IPS DF 6.9 (cell line): ENCODE measurements at regions not wholly inside any gene's neighbourhood (a gene's known extent, or its start where the extent isn't known, plus 50 kb on each side); places are given as distances from the start of the nearest gene placed in this dataset.

Experiments used
- DNase-seq: peaks from one replicate; pipeline ENCODE4 v3.0.0-alpha.2; 2013; ENCODE audit warnings: low read depth, low spot score
- H3K27ac ChIP-seq: one replicate; pipeline ENCODE4 v1.5.1; 2013; ENCODE audit warnings: low read length, control low read depth
- H3K27me3 ChIP-seq: 2 replicates; pipeline ENCODE4 v1.6.1; 2013; ENCODE audit warnings: mild to moderate bottlenecking, low read length; ENCODE audit not compliant: control insufficient read depth, insufficient read depth
- H3K36me3 ChIP-seq: 2 replicates; pipeline ENCODE4 v1.6.1; 2013; ENCODE audit warnings: low read length; ENCODE audit not compliant: control insufficient read depth, insufficient read depth
- H3K4me1 ChIP-seq: 2 replicates; pipeline ENCODE4 v1.6.1; 2013; ENCODE audit warnings: low read length; ENCODE audit not compliant: control insufficient read depth, insufficient read depth
- H3K4me3 ChIP-seq: 2 replicates; pipeline ENCODE4 v1.5.1; 2013; ENCODE audit warnings: mild to moderate bottlenecking, low read length
- H3K9me3 ChIP-seq: 2 replicates; pipeline ENCODE4 v1.6.1; 2013; ENCODE audit warnings: low read length, inconsistent platforms; ENCODE audit not compliant: control insufficient read depth, insufficient read depth
- WGBS: extraction: QIAGEN DNeasy Blood & Tissue Kit; methylation state at CpG from one replicate; pipeline ENCODE4 v1.1.7; 2013; ENCODE audit warnings: mixed read lengths, missing lambda C conversion rate; ENCODE audit not compliant: insufficient read length, insufficient coverage; 5-methylcytosine and 5-hydroxymethylcytosine counted together

GRCh38 chrX:25154168-25154567 is 138.4 kb upstream of the ARX start:
- WGBS = no CpG with 5 or more reads among the region's 3 CpGs
- Histone ChIP-seq H3K9me3 (no peaks in the 10 kb centered on the region), H3K36me3 (no peaks in the 10 kb centered on the region), H3K4me3 (no peak overlapping the region), H3K27ac (no peak overlapping the region), H3K27me3 (no peaks in the 10 kb centered on the region), H3K4me1 (no peaks in the 10 kb centered on the region)
- DNase-seq = no peak

- WGBS = no CpG with 5 or more reads among the region's 2 CpGs
- no peaks in the 10 kb centered on the region for H3K4me1 ChIP-seq
- DNase-seq = no peak
Observed at GRCh38 chrX:25151749-25152148, 136.0 kb upstream of the ARX start.

GRCh38 chrX:25144043-25144940 is 128.5 kb upstream of the ARX start:
- Histone ChIP-seq H3K27ac (no peak overlapping the region), H3K36me3 (no peaks in the 10 kb centered on the region), H3K4me1 (no peaks in the 10 kb centered on the region; the same call in 1 of the 2 replicates), H3K9me3 (no peaks in the 10 kb centered on the region), H3K4me3 (no peak overlapping the region), H3K27me3 (no peaks in the 10 kb centered on the region)
- no peak for DNase-seq
- no CpG with 5 or more reads among the region's 19 CpGs for WGBS

More at GRCh38 chrX:25151749-25152148, 136.0 kb upstream of the ARX start:
- Histone ChIP-seq H3K9me3 (no peaks in the 10 kb centered on the region), H3K36me3 (no peaks in the 10 kb centered on the region), H3K27ac (no peak overlapping the region), H3K27me3 (no peaks in the 10 kb centered on the region), H3K4me3 (no peak overlapping the region)

GRCh38 chrX:25143596-25143995 is 127.8 kb upstream of the ARX start:
- no peaks in the 10 kb centered on the region; the same call in 1 of the 2 replicates for H3K4me1 ChIP-seq
- no peaks in the 10 kb centered on the region for H3K36me3 ChIP-seq
- no peak overlapping the region for H3K4me3 ChIP-seq
- H3K27ac ChIP-seq = no peak overlapping the region
- no peak for DNase-seq
- no peaks in the 10 kb centered on the region for H3K27me3 ChIP-seq
- no CpG with 5 or more reads among the region's 8 CpGs for WGBS
- H3K9me3 ChIP-seq = no peaks in the 10 kb centered on the region

- Histone ChIP-seq H3K9me3 (no peaks in the 10 kb centered on the region), H3K4me3 (no peak overlapping the region), H3K36me3 (no peaks in the 10 kb centered on the region), H3K27ac (no peak overlapping the region), H3K4me1 (no peaks in the 10 kb centered on the region; the same call in 1 of the 2 replicates), H3K27me3 (no peaks in the 10 kb centered on the region)
- no CpG with 5 or more reads among the region's 1 CpG for WGBS
- no peak for DNase-seq
Observed at GRCh38 chrX:25141684-25142083, 125.9 kb upstream of the ARX start.

GRCh38 chrX:25131055-25131454 is 115.3 kb upstream of the ARX start:
- Histone ChIP-seq H3K9me3 (no peaks in the 10 kb centered on the region), H3K4me3 (no peak overlapping the region), H3K27me3 (no peaks in the 10 kb centered on the region), H3K4me1 (no peaks in the 10 kb centered on the region; the same call in 1 of the 2 replicates), H3K27ac (no peak overlapping the region), H3K36me3 (no peaks in the 10 kb centered on the region)
- no peak for DNase-seq

- H3K27me3 ChIP-seq = no peaks in the 10 kb centered on the region
- no peak overlapping the region for H3K4me3 ChIP-seq
- H3K4me1 ChIP-seq = no peaks in the 10 kb centered on the region; the same call in 1 of the 2 replicates
- no peak overlapping the region for H3K27ac ChIP-seq
- no peaks in the 10 kb centered on the region for H3K36me3 ChIP-seq
- no peak for DNase-seq
- no peaks in the 10 kb centered on the region for H3K9me3 ChIP-seq
- WGBS = no CpG with 5 or more reads among the region's 4 CpGs
Observed at GRCh38 chrX:25130619-25131018, 114.9 kb upstream of the ARX start.

GRCh38 chrX:25125483-25125882 is 109.7 kb upstream of the ARX start:
- H3K36me3 ChIP-seq = no peaks in the 10 kb centered on the region
- H3K27ac ChIP-seq = no peak overlapping the region
- H3K9me3 ChIP-seq = no peaks in the 10 kb centered on the region
- no peaks in the 10 kb centered on the region; the same call in 1 of the 2 replicates for H3K4me1 ChIP-seq
- H3K4me3 ChIP-seq = no peak overlapping the region
- no CpG with 5 or more reads among the region's 4 CpGs for WGBS
- no peaks in the 10 kb centered on the region for H3K27me3 ChIP-seq
- DNase-seq = no peak

GRCh38 chrX:25124391-25124790 is 108.6 kb upstream of the ARX start:
- Histone ChIP-seq H3K4me3 (no peak overlapping the region), H3K27me3 (no peaks in the 10 kb centered on the region), H3K27ac (no peak overlapping the region), H3K4me1 (no peaks in the 10 kb centered on the region; the same call in 1 of the 2 replicates), H3K36me3 (no peaks in the 10 kb centered on the region), H3K9me3 (no peaks in the 10 kb centered on the region)
- no peak for DNase-seq
- WGBS = no CpG with 5 or more reads among the region's 2 CpGs

- Histone ChIP-seq H3K27ac (no peak overlapping the region), H3K36me3 (no peaks in the 10 kb centered on the region), H3K4me3 (no peak overlapping the region), H3K4me1 (no peaks in the 10 kb centered on the region), H3K27me3 (no peaks in the 10 kb centered on the region), H3K9me3 (no peaks in the 10 kb centered on the region; the same call in 1 of the 2 replicates)
- DNase-seq = no peak
- WGBS = no CpG with 5 or more reads among the region's 2 CpGs
Observed at GRCh38 chrX:25112156-25112555, 96.4 kb upstream of the ARX start.

- no peak overlapping the region for H3K4me3 ChIP-seq
- no peaks in the 10 kb centered on the region for H3K4me1 ChIP-seq
- DNase-seq = no peak
- no peaks in the 10 kb centered on the region; the same call in 1 of the 2 replicates for H3K9me3 ChIP-seq
- no peaks in the 10 kb centered on the region for H3K36me3 ChIP-seq
- no peaks in the 10 kb centered on the region for H3K27me3 ChIP-seq
- no CpG with 5 or more reads among the region's 2 CpGs for WGBS
- H3K27ac ChIP-seq = no peak overlapping the region
Observed at GRCh38 chrX:25108481-25108880, 92.7 kb upstream of the ARX start.
